ENCODE measurements at regions not wholly inside any gene's neighbourhood (a gene's known extent, or its start where the extent isn't known, plus 50 kb on each side); places are given as distances from the start of the nearest gene placed in this dataset.

GRCh38 chrX:134162032-134162431 lies 75.0 kb upstream of the CCDC160 start:
- no peaks in the 10 kb centered on the region for H3K9me3 ChIP-seq (ENCODE audit: low read depth, low read length)
- H3K4me1 ChIP-seq (ENCODE audit: insufficient read depth, low read length): no peaks in the 10 kb centered on the region
- H3K4me3 ChIP-seq (ENCODE audit: low read length): no peak overlapping the region
- H3K27me3 ChIP-seq (ENCODE audit: insufficient read depth, low read length): no peaks in the 10 kb centered on the region

GRCh38 chrX:134163836-134164235 lies 73.1 kb upstream of the CCDC160 start:
- Histone ChIP-seq H3K9me3 (ENCODE audit: low read depth, low read length) (no peaks in the 10 kb centered on the region), H3K27me3 (ENCODE audit: insufficient read depth, low read length) (no peaks in the 10 kb centered on the region), H3K4me1 (ENCODE audit: insufficient read depth, low read length) (no peaks in the 10 kb centered on the region), H3K4me3 (ENCODE audit: low read length) (no peak overlapping the region)

DNA sequence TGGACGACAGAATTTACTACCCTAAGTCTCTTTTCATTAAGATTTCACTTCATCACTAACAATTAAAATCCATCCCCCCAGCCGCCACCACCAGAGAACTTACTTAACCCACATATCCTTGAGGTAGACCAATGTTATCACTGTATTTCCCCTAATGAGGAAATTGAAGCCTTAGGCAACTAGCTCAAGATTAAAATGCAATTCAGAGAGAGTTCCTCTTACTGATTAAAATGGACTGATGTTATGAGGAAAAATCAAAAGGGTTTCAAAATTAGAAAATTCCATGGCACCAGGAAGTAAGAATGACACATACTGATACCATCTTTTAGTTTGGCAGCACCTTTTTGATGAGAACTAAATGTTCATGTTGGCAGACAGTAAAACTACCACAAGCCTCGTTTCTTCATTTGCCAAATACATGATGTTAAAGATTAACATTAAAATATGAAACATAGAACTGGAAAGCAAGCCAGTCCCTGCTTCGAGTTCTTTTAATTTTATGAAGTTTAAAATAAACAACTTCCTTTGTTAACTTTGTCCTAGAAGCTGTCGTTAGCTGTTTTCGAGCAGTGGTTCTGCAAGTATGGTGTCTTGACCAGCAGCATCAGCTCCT lies 69.3 kb upstream of the CCDC160 start:
- Histone ChIP-seq H3K9me3 (ENCODE audit: low read depth, low read length) (no peaks in the 10 kb centered on the region), H3K4me3 (ENCODE audit: low read length) (no peak overlapping the region), H3K4me1 (ENCODE audit: insufficient read depth, low read length) (no peaks in the 10 kb centered on the region), H3K27me3 (ENCODE audit: insufficient read depth, low read length) (no peaks in the 10 kb centered on the region)

DNA sequence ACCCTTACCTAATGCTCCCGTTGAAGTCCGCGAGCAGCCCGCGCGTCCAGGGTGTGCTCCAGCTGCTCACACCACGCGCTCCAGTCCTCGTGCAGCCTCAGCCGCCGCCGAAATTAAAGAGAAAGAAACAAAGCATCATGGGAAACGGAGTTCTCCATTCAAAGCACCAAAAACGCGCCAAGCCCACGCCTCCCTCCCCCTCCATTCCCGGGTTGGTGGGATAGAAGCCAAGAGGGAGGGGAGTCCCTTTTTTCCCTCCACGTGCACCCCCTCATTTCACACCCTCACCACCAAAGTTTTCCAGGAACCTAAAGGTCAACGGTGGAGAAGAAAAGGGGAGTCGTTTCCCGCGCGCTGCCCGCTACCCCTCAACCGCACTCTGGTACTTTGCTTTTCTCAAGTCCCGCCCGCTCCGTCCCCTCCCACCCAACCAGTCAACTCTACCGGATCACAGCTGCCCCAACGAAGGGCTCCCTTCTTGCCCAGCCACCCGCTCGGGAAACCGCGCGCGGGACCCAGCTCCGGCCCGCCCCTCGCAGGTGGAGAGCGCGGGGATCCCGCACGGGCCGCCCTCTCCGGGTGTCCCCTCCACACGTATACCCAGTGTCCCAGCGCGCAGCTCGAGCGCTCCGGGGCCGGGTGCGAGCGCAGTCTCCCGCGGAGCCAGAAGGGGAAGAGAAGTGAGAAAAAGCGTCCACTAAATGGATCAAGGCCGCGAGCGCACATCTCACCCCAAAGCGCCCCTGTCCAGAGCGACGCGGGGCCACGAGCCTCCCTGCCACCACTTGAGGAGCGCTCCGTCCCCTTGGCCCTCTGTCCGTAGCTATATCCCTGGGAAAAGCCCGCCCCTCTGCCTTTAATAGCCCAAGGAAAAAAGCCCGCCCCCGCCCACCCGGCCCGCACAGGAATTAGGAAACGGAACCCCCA lies 65.1 kb upstream of the CCDC160 start:
- Histone ChIP-seq H3K4me1 (ENCODE audit: insufficient read depth, low read length) (peaks cover 7% of the 10 kb centered on the region), H3K4me3 (ENCODE audit: low read length) (peak overlapping the region; percentile 55), H3K9me3 (ENCODE audit: low read depth, low read length) (no peaks in the 10 kb centered on the region), H3K27me3 (ENCODE audit: insufficient read depth, low read length) (peaks cover 6% of the 10 kb centered on the region)

- Histone ChIP-seq H3K27me3 (ENCODE audit: insufficient read depth, low read length) (peaks cover 6% of the 10 kb centered on the region), H3K4me3 (ENCODE audit: low read length) (peak overlapping the region; percentile 55), H3K9me3 (ENCODE audit: low read depth, low read length) (no peaks in the 10 kb centered on the region), H3K4me1 (ENCODE audit: insufficient read depth, low read length) (peaks cover 7% of the 10 kb centered on the region)
Measured at GRCh38 chrX:134172588-134173259, 64.3 kb upstream of the CCDC160 start.

DNA sequence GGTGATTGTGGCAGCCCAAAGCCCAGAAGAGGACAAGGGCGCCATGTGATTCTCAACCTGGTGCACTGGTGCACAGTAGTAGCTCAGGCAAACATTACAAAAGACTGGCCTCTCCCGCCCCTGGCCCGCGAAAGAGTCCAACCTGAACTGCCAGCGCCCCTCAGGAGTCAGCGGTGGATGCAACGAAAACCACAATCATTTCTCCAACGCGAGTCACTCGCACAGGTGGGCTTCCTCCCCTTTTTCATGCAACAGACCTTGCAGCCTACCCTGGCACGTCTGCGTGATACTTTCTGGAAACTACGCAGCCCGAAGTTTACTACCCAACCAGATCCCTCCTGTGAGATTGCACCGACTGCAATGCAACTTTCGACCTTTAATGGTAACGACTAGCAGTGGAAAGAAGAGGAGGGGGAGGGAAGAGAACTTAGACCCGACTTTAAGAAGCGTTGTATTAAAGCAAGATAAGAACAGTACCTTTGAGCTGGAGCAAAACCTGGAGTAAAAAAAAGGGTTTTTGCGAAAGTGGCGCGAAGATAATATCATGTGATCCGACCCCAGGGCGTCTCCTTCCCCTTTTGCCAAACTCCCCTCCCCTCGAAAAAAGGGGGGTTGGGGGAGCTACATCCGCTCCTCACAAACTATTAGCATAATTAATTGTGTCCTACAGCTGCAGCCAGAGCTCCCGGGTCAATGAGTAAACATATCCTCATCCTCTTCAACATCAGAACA lies 63.3 kb upstream of the CCDC160 start:
- peaks cover 6% of the 10 kb centered on the region for H3K27me3 ChIP-seq (ENCODE audit: insufficient read depth, low read length)
- peak overlapping the region; percentile 31 for H3K4me3 ChIP-seq (ENCODE audit: low read length)
- peaks cover 7% of the 10 kb centered on the region for H3K4me1 ChIP-seq (ENCODE audit: insufficient read depth, low read length)
- no peaks in the 10 kb centered on the region for H3K9me3 ChIP-seq (ENCODE audit: low read depth, low read length)

GRCh38 chrX:134174273-134174660 lies 62.7 kb upstream of the CCDC160 start:
- H3K4me3 ChIP-seq (ENCODE audit: low read length): no peak overlapping the region
- H3K27me3 ChIP-seq (ENCODE audit: insufficient read depth, low read length): peaks cover 6% of the 10 kb centered on the region
- no peaks in the 10 kb centered on the region for H3K9me3 ChIP-seq (ENCODE audit: low read depth, low read length)
- H3K4me1 ChIP-seq (ENCODE audit: insufficient read depth, low read length): peaks cover 7% of the 10 kb centered on the region

DNA sequence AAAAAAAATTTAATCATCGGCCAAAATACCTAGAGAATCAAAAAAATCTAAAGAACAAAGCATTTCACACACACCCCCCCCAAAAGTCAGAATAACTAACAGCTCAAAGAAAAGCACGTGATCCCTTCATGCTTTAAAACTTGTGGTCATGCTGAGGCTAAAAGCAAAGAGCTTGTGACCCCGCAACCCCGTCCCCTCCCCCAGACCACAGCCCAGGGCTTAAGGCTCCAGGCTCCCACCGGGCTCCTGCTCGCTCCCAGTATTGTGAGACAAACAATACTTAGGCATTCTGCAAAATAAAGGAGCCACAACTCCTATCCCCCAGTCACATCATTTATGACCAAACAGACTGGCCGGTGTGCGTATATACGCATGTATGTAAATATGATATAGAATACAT lies 62.1 kb upstream of the CCDC160 start:
- no peak overlapping the region for H3K4me3 ChIP-seq (ENCODE audit: low read length)
- peaks cover 7% of the 10 kb centered on the region for H3K4me1 ChIP-seq (ENCODE audit: insufficient read depth, low read length)
- peaks cover 6% of the 10 kb centered on the region for H3K27me3 ChIP-seq (ENCODE audit: insufficient read depth, low read length)
- no peaks in the 10 kb centered on the region for H3K9me3 ChIP-seq (ENCODE audit: low read depth, low read length)

- Histone ChIP-seq H3K4me3 (ENCODE audit: low read length) (no peak overlapping the region), H3K4me1 (ENCODE audit: insufficient read depth, low read length) (peaks cover 7% of the 10 kb centered on the region), H3K9me3 (ENCODE audit: low read depth, low read length) (no peaks in the 10 kb centered on the region), H3K27me3 (ENCODE audit: insufficient read depth, low read length) (peaks cover 6% of the 10 kb centered on the region)
Measured at GRCh38 chrX:134177527-134177926, 59.5 kb upstream of the CCDC160 start.

GRCh38 chrX:134180601-134181274 lies 56.2 kb upstream of the CCDC160 start:
- no peaks in the 10 kb centered on the region for H3K9me3 ChIP-seq (ENCODE audit: low read depth, low read length)
- no peaks in the 10 kb centered on the region for H3K27me3 ChIP-seq (ENCODE audit: insufficient read depth, low read length)
- no peaks in the 10 kb centered on the region for H3K4me1 ChIP-seq (ENCODE audit: insufficient read depth, low read length)
- H3K4me3 ChIP-seq (ENCODE audit: low read length): no peak overlapping the region

DNA sequence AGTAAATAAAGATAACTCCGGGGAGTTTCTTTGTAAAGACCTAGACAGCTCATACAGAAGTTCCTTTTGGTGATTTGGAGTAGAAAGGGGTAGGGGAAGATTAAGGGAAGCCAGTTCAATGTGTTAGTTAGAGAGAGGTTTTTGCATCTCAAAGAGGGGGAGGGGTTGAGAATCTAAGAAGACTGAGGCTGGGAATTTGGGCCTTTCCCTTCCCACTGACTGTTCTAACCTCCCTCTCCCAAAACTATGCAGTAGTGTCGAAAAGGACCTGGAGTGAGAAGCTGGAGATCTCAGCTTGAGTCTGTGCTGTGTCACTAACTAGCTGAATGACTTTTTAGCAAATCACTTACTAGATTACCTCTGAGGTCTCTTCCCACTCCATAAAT lies 55.7 kb upstream of the CCDC160 start:
- Histone ChIP-seq H3K9me3 (ENCODE audit: low read depth, low read length) (no peaks in the 10 kb centered on the region), H3K4me1 (ENCODE audit: insufficient read depth, low read length) (no peaks in the 10 kb centered on the region), H3K27me3 (ENCODE audit: insufficient read depth, low read length) (no peaks in the 10 kb centered on the region), H3K4me3 (ENCODE audit: low read length) (no peak overlapping the region)

- H3K4me1 ChIP-seq (ENCODE audit: insufficient read depth, low read length): peaks cover 3% of the 10 kb centered on the region
- no peak overlapping the region for H3K4me3 ChIP-seq (ENCODE audit: low read length)
- no peaks in the 10 kb centered on the region for H3K27me3 ChIP-seq (ENCODE audit: insufficient read depth, low read length)
- H3K9me3 ChIP-seq (ENCODE audit: low read depth, low read length): no peaks in the 10 kb centered on the region
Measured at GRCh38 chrX:134183665-134184064, 53.3 kb upstream of the CCDC160 start.

DNA sequence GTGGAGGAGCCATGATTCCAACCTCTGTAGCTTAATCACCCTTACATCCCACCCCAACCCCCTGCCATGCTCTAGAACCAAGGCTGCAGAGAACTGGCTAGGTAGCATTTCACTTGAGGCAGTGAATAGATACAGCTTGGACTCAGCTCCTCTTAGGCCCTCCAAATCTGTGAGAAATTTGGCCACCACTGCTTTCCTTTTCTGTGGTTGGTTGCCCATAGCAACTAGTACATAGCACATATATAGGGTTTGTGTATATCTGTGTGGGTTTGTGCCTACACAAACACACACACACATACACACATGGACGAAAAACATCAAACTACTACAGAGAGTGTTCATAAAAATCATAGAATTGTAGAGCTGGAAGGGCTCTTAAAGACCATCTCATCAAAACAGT lies 52.0 kb upstream of the CCDC160 start:
- H3K27me3 ChIP-seq (ENCODE audit: insufficient read depth, low read length): no peaks in the 10 kb centered on the region
- H3K4me1 ChIP-seq (ENCODE audit: insufficient read depth, low read length): peaks cover 3% of the 10 kb centered on the region
- no peak overlapping the region for H3K4me3 ChIP-seq (ENCODE audit: low read length)
- no peaks in the 10 kb centered on the region for H3K9me3 ChIP-seq (ENCODE audit: low read depth, low read length)

- Histone ChIP-seq H3K4me3 (ENCODE audit: low read length) (no peak overlapping the region), H3K9me3 (ENCODE audit: low read depth, low read length) (no peaks in the 10 kb centered on the region), H3K27me3 (ENCODE audit: insufficient read depth, low read length) (no peaks in the 10 kb centered on the region), H3K4me1 (ENCODE audit: insufficient read depth, low read length) (peaks cover 3% of the 10 kb centered on the region)
Measured at GRCh38 chrX:134186362-134187121, 50.4 kb upstream of the CCDC160 start.

Data from mononuclear cell (primary cell).